DMS153 treated with DMSO at 0.1 percent for 48 hours (cell line): ENCODE measurements at regions not wholly inside any gene's neighbourhood (a gene's known extent, or its start where the extent isn't known, plus 50 kb on each side); places are given as distances from the start of the nearest gene placed in this dataset.

ENCODE experiments used
- DNase-seq: peaks from one replicate; lab custom pipeline; 2025; ENCODE audit not compliant: unreplicated experiment; lab: John Stamatoyannopoulos, UW

DNA sequence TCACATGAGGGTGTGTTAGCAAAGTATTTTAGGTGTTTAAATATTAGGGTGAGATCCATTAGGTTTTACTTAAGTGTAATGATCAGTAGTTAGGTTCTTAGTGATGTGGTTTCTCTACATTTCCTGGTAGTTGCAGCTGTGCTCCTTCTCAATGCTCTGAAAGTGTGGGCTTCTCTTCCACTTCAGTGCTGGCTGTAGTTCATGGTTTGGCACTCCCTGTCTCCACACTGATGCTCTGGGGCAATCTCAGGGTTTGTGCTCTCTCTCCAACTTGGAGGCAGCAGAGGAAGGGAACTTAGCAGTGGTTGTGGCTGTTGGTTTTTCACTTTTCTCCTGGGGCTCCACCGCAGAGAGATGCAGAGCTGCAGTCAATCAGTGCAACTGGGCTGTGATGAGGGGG, 507.5 kb downstream of the TMEM232 start:
- DNase-seq, result no peak

DNA sequence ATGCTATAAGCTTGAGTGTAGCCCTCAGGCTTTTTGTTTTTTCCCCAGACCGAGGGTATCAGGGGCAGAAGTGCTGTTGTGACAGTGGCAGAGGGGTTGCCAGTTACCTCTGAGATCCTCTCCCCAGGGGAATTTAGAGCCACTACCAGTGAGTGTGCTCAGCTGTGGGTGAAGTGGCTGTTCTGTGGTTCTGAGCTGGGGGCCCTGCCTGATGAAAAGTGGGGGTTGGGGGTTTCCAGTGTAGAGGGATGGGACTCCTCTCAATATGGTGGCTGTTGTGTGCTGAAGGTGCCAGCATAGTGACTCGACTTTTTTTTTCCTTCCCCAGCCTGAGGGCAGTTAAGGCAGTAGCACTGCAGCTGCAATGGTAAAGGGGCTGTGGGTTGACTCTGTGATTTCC, 506.7 kb downstream of the TMEM232 start:
- DNase-seq, result no peak

DNA sequence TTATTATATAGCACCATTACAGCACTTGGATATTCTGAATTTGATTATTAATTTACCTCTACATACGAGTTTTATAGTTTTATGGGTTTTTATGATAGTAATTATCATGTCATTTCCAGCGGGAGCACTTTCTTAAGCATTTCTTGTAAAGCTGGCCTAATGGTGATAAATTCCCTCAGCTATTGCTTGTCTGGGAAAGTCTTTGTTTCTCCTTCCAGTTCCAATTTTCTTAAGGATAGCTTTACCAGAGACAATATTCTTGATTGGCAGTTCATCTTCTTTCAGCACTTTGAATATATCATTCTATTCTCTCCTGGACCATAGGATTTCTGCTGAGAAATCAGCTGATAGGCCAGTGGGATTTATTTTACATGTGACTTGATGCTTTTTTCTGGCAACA, 505.4 kb downstream of the TMEM232 start:
- DNase-seq, result no peak

DNA sequence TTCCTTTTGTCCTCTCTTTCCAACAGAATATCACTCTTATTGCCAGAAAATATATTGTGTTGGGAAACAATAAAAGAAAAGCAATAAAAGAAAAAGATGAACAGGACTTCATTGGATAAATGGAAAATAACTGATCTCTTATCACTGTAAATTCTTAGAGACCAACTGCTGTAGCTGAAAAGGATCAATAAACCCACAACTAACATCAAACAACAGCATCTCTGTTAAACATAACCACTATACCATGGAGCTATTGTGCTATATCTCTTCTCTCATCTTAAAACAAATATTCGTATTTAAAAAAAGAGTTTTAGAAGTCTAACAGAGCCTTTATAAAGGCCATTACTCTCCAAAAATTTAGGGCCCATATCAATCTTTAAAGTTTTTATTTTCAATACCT, 502.4 kb downstream of the TMEM232 start:
- no peak for DNase-seq

DNA sequence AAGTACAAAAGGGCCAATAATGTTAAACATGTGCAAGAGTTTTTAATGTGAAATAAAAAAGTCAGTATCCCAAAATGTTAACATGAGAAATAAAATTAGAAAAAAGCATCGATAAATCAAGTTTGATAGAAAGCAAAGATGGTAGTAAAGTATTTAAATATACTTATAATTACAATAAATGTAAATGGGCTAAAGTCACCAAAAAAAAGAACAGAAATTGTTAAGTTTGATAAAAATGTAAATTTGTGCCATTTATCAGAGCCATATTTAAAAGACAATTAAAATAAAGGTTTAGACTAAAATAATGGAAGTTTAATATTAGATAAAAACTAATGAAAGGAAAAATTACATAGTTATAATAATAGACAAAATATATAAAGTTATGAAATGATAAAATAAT, 500.5 kb downstream of the TMEM232 start:
- DNase-seq, result no peak

DNA sequence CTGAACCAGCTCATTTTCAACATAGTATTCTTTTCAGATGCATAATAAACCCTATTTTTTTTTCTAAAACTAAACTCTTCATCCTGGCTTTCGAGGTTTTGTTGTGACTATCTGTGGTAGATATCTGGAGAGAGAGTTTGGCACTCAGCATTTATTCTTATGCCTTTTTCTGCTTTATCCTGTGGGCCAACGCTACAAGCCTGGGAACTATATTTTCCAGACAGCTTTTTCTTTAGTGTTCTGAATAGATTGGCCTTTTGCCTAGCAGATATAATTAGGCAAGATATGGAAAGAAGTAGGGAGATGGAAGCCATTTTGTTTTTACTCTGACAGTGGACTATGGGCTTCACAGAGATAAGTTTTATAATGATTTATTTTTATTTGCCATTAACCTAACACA, 486.7 kb downstream of the TMEM232 start:
- no peak for DNase-seq

DNA sequence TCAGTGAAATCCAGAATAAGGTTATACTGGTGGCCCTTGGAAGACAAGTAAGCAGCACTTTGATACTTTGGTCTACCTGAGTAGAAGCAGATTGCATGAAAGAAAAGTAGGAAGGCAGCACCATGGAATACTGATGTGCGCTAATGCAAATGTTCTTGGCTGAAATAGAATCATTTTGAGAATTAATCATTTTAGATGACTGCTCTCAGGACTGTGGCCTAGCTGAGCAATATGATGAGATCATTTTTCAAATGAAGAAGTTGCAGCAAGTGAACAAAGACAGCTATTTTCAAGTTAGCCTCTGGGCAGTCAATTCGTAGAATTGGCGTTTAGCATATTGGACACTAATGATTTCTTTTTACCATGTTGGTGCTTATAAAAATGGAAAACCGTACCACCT, 483.5 kb downstream of the TMEM232 start:
- no peak for DNase-seq

DNA sequence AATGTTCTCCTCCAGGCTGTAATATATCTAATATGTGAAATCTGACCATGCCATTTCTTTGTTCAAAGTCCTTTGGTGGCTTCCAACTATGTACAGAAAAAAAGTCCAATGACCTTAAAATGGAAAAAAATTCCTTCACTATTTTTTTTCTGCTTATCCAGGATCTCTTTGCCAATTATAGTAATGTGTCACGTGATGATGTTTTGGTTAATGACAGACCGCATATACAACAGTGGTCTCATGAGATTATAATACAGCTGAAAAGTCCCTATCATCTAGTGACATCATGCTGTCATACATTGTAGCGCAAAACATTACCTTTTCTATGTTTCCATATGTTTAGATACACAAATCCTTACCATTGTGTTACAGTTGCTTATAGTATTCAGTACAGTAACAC, 477.6 kb downstream of the TMEM232 start:
- no peak for DNase-seq

DNA sequence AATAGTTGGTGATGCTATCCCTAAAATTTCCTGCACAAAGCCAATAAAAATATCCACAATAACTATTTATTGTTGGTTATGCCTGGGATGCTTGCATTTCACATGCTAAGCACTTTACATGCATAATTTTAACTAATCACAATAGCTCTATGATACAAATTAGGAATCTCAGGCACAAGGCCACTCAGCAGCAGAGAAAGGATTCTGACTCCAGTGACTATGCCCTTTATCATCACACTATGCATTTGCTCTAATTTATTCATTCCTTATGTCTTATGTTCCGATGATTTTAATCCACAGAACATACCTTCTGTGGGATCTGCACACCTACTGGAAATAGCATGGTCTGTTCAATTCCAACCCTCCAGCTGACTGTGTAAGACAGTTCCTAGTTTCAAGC, 476.1 kb downstream of the TMEM232 start:
- no peak for DNase-seq

DNA sequence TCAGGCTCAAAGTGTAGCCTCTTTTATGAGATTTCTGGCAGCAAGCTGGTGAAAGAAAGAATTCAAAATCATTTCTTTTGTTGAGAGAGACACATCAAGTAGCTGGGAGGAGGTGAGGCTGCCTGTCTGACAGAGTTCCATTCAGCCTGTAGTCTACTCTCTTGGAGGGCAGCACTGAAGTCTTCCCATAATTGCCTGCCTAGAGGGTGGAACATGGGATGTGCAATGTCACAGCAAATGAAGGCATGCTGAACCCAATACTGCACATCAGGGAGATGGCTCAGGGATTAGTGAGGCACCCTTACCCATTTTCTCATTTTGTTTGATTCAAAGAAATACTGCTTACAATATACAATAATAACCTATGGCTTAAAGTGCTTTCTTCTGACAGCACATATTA, 475.7 kb downstream of the TMEM232 start:
- no peak for DNase-seq

DNA sequence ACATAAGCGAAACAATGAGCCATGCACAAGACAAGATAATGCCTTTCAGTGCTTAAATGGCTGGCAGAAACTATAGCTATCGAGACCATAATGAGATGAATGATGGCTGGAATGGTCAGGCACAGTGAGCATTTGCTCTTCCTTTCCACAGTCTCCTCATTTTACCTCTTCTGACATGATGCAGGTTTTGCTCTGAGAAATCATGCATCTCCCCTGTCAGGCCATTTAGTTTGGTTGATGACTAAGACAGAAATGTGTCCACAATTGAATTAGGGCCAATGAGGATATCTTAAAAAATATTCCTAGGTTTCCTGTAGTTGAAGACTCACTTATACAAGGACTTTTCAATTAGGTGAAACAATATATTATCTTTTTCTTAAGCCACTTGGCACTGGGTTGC, 475.1 kb downstream of the TMEM232 start:
- no peak for DNase-seq

DNA sequence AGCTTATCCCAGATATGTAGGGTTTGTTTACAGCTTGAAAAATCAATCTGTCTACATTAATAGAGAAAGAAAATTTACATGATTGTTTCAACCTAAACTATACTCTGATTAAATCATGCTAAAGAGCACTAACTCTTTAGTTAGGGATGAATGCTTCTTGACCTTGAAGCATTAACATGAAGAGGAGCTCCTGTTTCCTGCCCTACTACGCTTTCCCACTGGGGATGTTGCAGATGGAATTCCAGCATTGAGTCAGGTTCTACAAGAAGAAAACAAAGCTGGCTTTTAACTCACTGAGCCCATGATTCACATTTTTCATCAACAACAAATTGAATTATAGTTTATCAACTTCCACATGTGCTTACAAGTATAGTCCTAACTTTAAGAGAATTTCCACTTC, 471.3 kb downstream of the TMEM232 start:
- DNase-seq, result no peak

DNA sequence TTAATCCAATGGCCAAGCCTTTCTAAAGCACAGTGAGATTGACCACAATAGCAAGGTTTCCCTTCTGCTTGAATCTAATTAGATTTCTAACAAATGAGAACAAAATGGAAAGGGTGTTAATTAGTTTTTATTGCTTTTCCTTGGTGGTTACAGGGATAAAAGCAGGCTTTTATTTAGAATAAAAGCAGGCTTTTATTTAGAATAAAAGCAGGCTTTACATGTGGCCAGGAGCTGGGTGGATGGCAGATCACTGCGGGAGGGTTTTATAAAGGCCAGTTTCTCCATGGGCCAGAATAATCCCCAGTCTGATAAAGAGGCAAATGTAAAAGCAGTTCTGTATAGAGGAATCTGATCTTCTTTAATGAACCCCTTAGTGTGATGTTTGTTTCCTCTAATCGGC, 470.2 kb downstream of the TMEM232 start:
- DNase-seq, result no peak

DNA sequence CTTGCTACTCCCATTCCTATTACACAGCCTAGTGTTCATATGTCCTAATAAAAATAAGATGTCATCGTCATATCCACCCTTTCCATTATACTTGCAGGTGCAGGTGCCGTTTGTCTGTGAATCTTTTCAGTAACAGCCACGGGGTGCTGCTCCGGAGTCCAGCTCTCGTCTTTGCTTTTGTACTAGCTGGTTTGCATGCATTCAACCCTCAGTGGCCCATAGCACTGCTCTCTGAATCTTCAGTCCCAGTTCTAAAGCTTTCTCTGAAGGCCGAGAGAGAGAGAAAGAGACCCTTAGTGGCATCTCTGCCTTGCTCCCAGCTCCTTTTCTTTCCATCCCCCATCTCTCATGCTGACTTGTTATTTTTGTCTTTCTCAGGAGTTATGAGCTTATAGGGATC, 468.5 kb downstream of the TMEM232 start:
- no peak for DNase-seq

DNA sequence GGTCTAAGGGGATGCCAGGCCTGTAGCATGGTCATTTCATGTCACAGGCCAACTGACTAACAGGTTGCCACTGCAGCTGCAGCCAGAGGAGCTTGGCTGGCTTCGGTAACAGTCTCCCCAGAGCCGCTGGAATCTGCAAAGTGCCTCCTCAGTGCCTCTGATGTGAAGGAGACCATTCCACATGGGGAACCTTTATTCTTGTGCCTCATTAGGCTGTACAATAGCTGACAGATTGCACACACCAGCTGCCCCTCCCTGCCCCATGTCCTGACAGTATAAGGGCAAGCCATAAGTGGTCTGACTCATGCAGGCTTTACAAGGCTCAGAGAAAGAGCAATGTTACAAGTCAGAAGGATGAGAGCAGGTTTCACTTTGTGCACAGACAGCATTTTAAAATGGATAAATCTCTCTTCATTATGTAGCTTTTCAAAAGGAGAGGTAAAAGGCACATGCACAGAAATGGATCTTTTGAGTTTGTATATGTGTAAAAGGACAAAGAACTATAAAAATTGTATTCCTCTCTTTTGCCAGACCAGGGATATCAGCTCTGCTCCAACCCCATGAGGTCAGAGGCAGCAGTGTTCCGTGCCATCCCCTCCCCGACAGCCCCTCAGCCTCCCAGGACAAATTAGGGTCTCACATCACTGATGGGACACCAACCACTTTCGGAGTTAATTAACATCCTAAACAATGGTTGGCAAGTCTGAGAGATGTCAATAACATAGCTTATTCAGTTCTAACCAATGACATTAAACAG, 467.8 kb downstream of the TMEM232 start:
- DNase-seq, result peak; percentile 2

DNA sequence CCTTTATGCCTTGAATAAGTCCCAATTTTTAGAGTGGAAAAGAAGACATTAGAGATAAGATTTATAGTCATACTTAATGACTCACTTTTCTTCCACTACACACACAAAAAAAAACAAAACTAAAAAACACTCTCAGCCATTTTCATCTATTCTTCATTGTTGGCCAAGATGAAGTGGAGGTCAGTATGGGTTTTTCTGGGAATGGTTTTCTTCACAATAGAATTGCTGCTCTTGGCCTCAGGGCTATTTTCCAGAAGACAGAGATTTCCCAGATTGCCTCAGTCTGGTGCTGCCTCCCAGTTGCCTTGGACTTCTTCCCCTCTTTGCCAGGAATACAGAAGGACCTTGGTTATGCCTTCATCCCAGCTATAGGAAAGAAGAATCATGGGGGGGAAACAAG, 463.7 kb downstream of the TMEM232 start:
- no peak for DNase-seq

DNA sequence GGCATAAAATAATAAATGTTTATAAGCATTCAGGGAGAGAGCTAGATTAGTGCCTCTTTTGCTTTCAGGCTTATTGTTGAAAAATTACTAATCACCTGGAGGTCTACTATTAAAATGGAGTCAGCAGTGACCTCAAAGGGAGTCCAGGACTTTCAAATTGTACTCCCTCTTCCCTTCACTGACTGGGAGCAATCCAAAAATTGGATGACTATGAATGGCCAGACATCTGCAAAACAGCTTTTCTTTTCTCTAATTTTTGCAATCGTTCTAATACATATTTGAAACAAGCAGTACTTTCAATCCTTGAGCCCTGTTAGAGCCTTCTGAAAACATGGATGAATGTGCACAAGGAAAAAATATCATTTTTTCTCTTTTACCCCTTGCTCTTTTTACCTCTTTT, 461.8 kb downstream of the TMEM232 start:
- DNase-seq, result no peak

DNA sequence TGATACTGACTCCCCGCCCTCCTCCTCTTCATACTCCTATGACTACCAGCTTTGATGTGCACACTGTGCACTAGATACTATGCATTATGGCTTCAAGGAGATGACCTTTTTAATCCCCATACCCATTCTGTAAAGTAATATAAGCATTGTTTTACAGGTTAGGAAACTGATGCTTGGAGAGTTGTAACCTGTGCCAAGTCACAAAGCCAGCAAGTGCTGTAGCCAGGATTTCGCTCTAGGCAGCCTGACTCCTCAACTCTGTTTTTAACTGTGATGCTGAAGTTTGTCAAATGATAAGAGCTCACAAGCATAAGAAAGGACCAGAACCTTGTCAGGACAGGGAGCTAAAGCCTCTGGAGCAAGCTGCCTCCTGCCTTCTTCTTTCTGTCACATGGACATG, 461.3 kb downstream of the TMEM232 start:
- DNase-seq, result no peak

DNA sequence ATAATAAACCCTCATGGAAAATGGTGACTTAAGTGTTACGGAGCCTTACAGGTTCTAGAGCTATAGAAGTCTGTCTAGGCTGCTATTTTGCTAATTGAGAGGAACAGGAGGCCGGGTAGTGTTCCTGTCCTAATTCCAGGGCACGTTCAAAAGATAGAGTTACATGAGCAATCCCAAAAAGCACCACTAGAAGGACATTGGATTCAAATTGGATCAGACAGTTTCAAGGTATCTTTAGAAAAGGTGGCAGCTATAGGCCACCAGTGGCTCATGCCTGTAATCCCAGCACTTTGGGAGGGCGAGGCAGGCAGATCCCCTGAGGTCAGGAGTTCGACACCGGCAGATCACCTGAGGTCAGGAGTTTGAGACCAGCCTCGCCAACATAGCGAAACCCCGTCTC, 458.8 kb downstream of the TMEM232 start:
- no peak for DNase-seq

DNA sequence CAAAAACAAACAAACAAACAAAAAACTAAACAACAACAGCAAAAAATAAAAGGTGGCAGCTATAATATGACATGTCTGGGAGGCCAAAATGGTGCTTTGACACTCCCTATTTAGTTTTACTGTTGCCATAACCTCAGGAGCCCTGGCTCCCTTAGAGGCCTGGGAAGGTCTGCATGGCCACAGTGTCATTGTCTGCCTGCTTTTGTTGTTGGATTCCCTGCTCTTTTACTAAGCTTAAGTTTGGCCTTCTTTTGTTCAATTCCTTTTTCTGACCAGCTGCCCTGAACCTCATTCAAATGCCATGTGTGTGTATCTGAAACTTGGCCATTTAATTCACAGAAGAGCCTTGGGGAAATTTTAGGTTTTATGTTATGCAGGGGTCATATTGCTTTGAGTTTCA, 458.2 kb downstream of the TMEM232 start:
- DNase-seq, result no peak

DNA sequence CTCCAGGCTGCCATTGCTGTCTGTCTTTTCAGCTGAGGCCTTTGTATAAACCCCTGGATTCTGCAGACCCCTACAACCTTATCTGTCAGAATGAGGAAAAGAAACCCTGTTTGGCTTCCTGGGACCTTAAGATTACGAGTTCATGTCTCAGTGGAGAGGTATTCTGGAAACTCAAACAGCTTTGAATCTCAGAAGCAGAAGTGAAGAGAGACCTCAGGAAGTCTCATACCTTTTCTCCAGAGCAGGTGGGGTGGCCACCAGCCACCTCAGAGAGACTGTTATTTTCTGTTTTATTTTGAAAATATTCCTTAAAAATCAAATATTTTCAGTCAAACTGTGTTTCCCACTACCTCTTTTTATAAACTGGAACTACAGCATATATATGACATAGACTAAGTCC, 457.5 kb downstream of the TMEM232 start:
- DNase-seq, result no peak

DNA sequence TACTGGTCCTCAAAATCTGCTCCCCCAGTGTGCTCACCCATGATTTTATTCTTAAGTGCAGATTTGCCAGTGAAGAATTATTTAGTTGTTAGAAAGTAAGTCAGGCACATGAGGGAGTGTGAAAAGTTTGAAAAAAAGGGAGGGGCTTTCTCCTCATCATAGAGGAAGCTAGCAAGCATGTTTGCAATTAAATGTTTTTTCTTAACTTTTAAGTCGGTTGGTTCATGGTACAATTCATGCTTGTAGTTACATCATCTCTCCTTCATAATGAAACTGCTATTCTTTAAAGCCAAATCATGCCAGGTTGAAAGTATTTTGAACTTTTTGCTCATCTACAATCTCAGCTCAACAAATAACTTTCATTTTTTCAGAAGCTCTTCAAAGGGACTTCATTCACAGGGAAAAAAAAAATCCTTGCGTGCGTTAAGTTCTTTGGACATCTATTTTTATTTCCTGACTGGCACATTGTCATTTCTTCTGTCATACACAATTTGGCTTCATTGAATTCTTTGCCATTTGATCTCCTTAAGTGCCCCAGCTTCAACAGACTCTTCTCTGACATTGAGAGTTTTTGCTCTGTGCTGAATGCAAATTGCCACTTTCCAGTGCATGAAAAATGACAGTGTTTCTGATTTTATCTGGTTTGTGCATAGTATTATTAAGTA, 456.9 kb downstream of the TMEM232 start:
- DNase-seq, result no peak

DNA sequence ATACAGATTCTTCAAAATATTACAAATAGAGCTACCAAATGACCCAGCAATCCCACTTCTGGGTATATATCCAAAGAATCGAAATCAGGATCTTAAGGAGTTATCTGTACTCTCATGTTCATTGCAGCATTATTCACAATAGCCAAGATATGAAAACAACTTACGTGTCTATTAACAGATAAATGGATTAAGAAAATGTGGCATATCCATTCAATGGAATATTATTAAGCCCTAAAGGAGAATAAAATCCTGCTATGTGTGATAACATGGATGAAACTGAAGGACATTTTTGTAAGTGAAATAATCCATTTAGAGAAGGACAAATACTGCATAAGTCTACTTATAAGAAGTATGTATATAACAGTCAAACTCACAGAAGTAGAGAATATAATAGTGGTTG, 450.6 kb downstream of the TMEM232 start:
- DNase-seq, result no peak
